Fibroblast of skin of back (primary cell): ENCODE measurements at regions not wholly inside any gene's neighbourhood (a gene's known extent, or its start where the extent isn't known, plus 50 kb on each side); places are given as distances from the start of the nearest gene placed in this dataset.
"Not testable (repeated sequence)": the region's sequence is repeated elsewhere in the genome, so short reads cannot be mapped to it uniquely, and the experiment has no call there.

Experiments used
- DNase-seq: peaks from one replicate; pipeline ENCODE4 v3.0.0-alpha.2; 2013

- peak; percentile 35 for DNase-seq
Measured at GRCh38 chr11:3583476-3583875, 58.3 kb downstream of the ART5 start.

GRCh38 chr11:3581389-3581725 lies 60.4 kb downstream of the ART5 start:
- not testable (repeated sequence) for DNase-seq

GRCh38 chr11:3580487-3581388 lies 61.1 kb downstream of the ART5 start:
- peak; percentile 7 for DNase-seq

- not testable (repeated sequence) for DNase-seq
Measured at GRCh38 chr11:3579600-3580459, 62.0 kb downstream of the ART5 start.

- DNase-seq, result peak; percentile 0
Measured at GRCh38 chr11:3576066-3576604, 65.7 kb downstream of the ART5 start.

- DNase-seq, result not testable (repeated sequence)
Measured at GRCh38 chr11:3572976-3573647, 68.7 kb downstream of the ART5 start.

GRCh38 chr11:3571752-3572151 lies 70.0 kb downstream of the ART5 start:
- not testable (repeated sequence) for DNase-seq

- not testable (repeated sequence) for DNase-seq
Measured at GRCh38 chr11:3565838-3566237, 76.0 kb downstream of the ART5 start.

- not testable (repeated sequence) for DNase-seq
Measured at GRCh38 chr11:3564383-3564782, 77.4 kb downstream of the ART5 start.

GRCh38 chr11:3554621-3555020 lies 87.2 kb downstream of the ART5 start:
- DNase-seq, result not testable (repeated sequence)

- DNase-seq, result not testable (repeated sequence)
Measured at GRCh38 chr11:3544990-3545389, 96.8 kb downstream of the ART5 start.

- DNase-seq, result not testable (repeated sequence)
Measured at GRCh38 chr11:3538220-3538619, 103.6 kb downstream of the ART5 start.

- not testable (repeated sequence) for DNase-seq
Measured at GRCh38 chr11:3537254-3537653, 104.5 kb downstream of the ART5 start.

GRCh38 chr11:3532958-3533357 lies 108.8 kb downstream of the ART5 start:
- DNase-seq, result not testable (repeated sequence)

GRCh38 chr11:3531280-3531679 lies 110.5 kb downstream of the ART5 start:
- not testable (repeated sequence) for DNase-seq

- DNase-seq, result not testable (repeated sequence)
Measured at GRCh38 chr11:3523567-3523966, 118.2 kb downstream of the ART5 start.

- DNase-seq, result not testable (repeated sequence)
Measured at GRCh38 chr11:3520905-3521304, 120.9 kb downstream of the ART5 start.

GRCh38 chr11:3519841-3520240 lies 122.0 kb downstream of the ART5 start:
- DNase-seq, result not testable (repeated sequence)

- not testable (repeated sequence) for DNase-seq
Measured at GRCh38 chr11:3516934-3517567, 124.7 kb downstream of the ART5 start.

GRCh38 chr11:3516345-3516933 lies 125.4 kb downstream of the ART5 start:
- DNase-seq, result not testable (repeated sequence)

- not testable (repeated sequence) for DNase-seq
Measured at GRCh38 chr11:3514635-3515424, 127.0 kb downstream of the ART5 start.
